C4-2B (cell line): ENCODE measurements at regions not wholly inside any gene's neighbourhood (a gene's known extent, or its start where the extent isn't known, plus 50 kb on each side); places are given as distances from the start of the nearest gene placed in this dataset.

Source experiments
- CTCF ChIP-seq: fragments of 450-650 bp; conservative IDR thresholded peaks from 2 replicates; pipeline ENCODE4 v1.5.1; 2017; ENCODE audit warnings: mild to moderate bottlenecking
- ZFX ChIP-seq: fragments of 450-650 bp; IDR thresholded peaks from 2 replicates; pipeline ENCODE4 v1.6.1; 2017

- TF ChIP-seq CTCF (no peak), ZFX (no peak)
Measured at GRCh38 chr3:7847521-7847920, 654.1 kb upstream of the LMCD1 start.
